ENCODE measurements at regions not wholly inside any gene's neighbourhood (a gene's known extent, or its start where the extent isn't known, plus 50 kb on each side); places are given as distances from the start of the nearest gene placed in this dataset.

DNA sequence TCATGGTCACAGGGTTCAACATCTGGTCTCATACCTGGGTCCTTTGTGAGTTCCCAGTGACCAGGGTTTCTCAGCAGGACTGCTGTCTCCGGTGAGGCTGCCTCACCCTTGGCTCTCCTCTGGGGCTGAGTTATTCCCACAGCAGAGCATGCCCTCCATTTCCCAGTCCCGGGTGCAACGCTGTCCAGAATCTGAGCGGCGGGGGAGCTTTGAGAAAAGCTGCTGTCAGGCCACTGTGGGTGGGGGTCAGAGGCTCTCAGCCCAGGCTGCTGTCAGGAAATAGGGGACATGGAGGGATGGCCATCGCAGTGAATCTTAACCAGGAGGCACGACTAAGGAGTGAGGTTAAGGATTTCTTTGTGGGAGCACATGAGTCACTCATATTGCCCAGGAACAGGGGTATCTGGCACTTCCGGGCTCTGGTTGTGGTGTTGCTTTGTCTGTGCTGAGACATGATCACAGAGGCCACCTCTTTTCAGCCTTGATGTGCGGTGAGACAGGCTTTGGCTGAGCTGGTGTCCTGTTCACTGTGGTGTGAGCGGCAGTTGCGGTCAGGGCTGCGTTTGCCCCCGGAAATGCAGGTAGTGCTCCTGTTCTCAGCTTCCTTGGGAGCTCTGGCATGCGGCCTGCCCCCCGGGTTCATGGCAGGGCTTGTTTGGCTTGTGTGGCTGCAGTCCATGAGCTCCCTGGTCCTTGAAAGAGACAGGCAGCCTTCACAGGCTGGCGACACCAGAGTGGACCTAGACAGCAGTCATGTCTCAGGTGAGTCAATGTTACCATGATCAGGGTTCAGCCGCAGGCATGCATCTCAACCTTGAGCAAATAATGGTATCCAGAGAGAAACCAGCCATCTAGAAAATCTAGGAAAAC is 310.7 kb upstream of the MYT1L start:
- no peak for TF ChIP-seq POLR2A (IDR thresholded peaks at IDR 0.05)
- TF ChIP-seq, protein P1, sequence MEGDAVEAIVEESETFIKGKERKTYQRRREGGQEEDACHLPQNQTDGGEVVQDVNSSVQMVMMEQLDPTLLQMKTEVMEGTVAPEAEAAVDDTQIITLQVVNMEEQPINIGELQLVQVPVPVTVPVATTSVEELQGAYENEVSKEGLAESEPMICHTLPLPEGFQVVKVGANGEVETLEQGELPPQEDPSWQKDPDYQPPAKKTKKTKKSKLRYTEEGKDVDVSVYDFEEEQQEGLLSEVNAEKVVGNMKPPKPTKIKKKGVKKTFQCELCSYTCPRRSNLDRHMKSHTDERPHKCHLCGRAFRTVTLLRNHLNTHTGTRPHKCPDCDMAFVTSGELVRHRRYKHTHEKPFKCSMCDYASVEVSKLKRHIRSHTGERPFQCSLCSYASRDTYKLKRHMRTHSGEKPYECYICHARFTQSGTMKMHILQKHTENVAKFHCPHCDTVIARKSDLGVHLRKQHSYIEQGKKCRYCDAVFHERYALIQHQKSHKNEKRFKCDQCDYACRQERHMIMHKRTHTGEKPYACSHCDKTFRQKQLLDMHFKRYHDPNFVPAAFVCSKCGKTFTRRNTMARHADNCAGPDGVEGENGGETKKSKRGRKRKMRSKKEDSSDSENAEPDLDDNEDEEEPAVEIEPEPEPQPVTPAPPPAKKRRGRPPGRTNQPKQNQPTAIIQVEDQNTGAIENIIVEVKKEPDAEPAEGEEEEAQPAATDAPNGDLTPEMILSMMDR (IDR thresholded peaks at IDR 0.05 in 4 of 5, conservative IDR thresholded peaks at IDR 0.05 in 1 of 5) = no peak
- DNase-seq = no peak
- in situ Hi-C loops (cut with MboI; ENCODE audit: low sequenced_read_pairs in 4 of 4) (no loop called here), intact Hi-C loops (cut with DNase I; ENCODE audit: low total_unique reads) (no loop called here)
- no peak overlapping the region for H3K4me3 ChIP-seq
- H3K4me1 ChIP-seq = no peaks in the 10 kb centered on the region
- ATAC-seq = no peak
- H3K27me3 ChIP-seq = no peaks in the 10 kb centered on the region
- no peaks in the 10 kb centered on the region for H3K9me3 ChIP-seq
- no peak overlapping the region for H3K27ac ChIP-seq
- H3K36me3 ChIP-seq = no peaks in the 10 kb centered on the region

DNA sequence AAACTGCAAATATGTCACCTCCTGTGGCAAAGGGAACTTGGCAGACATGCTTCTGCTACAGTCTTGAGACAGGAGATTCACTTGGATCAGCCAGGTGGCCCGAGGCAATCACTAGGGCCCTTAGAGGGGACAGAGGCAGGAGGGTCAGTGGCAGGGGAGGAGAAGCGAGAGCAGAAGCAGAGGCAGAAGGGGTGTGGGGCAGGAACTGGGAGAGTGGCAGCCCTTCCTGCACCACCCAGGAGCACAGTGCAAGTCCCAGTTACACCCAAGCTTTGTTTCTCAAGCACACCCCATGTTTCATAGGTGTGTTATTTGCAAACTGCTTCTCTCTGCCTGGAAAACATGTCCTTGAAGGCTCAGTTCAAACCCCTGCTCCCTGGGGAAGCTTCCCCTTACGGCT is 309.7 kb upstream of the MYT1L start:
- Histone ChIP-seq H3K4me1 (no peaks in the 10 kb centered on the region), H3K27me3 (no peaks in the 10 kb centered on the region), H3K4me3 (no peak overlapping the region), H3K27ac (no peak overlapping the region), H3K36me3 (no peaks in the 10 kb centered on the region), H3K9me3 (no peaks in the 10 kb centered on the region)
- TF ChIP-seq, protein P1 (IDR thresholded peaks at IDR 0.05 in 4 of 5, conservative IDR thresholded peaks at IDR 0.05 in 1 of 5) = no peak
- DNase-seq (no peak), ATAC-seq (no peak)
- intact Hi-C loops (cut with DNase I; ENCODE audit: low total_unique reads) (no loop called here), in situ Hi-C loops (cut with MboI; ENCODE audit: low sequenced_read_pairs in 4 of 4) (no loop called here)

DNA sequence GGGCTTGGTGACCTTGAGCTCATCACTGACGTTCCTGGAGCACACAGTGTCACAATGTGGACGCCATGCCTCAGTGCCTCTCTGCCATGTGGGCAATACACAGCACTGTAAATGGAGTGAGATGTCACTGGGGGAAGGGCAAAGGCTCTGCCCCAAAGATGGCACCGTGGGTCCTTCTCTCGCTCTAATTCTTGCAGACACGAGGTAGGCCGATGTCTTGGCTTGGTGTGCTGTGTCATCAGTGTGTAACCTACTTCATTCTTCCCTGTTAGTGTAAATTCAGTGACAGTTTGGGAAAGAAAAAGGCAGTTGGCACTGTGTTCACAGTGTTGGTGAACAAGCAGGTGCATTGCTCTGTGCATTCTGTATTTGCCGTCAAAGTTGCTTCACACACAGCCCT is 309.3 kb upstream of the MYT1L start:
- in situ Hi-C loops (cut with MboI; ENCODE audit: low sequenced_read_pairs in 4 of 4) (no loop called here), intact Hi-C loops (cut with DNase I; ENCODE audit: low total_unique reads) (no loop called here)
- Histone ChIP-seq H3K27ac (no peak overlapping the region), H3K36me3 (no peaks in the 10 kb centered on the region), H3K9me3 (no peaks in the 10 kb centered on the region), H3K4me3 (no peak overlapping the region), H3K27me3 (no peaks in the 10 kb centered on the region), H3K4me1 (no peaks in the 10 kb centered on the region)
- TF ChIP-seq POLR2A (IDR thresholded peaks at IDR 0.05) = no peak
- TF ChIP-seq, protein P1 (IDR thresholded peaks at IDR 0.05 in 4 of 5, conservative IDR thresholded peaks at IDR 0.05 in 1 of 5) = no peak
- DNase-seq = no peak
- no peak for ATAC-seq

DNA sequence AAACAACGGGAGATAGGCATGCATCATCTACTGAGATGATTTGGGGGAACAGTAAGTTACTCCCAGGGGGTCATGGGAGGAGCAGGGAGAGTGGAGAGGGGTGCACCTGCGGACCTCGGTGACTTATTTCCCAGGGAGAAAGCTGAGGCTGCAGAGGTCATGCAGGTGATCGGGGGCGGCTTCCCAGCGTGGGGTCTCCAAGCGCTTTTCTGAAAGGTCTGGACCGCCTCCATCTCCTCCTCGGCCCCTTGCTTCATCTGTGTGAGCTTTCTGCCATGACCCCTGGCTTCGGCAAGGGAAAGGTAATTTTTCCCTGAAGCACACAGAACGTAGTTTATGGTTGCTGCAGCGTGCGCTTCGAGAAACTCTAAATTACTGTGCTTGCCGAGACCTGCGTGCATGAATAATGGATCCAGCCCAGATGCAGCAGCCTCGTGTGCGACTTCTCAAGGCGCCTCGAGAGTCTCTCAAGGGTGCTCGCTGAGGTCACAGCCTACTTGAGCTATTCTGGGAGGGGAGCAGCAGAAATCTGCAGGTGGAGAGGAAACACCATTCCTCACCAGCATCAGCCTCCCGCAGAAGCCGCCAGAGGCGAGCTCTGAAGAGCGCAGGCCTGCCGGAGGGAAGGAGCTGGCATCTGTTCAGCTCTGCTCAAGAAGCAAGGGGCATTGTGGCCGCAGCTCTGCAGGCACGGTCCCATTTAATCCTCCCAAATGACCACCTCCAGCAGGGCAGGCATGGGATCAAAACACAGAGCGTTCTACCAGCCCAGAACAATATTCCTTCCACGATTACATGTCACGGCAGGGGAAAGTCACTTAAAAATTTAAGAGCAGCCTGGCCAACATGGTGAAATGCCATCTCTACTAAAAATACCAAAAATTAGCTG is 308.4 kb upstream of the MYT1L start:
- no peaks in the 10 kb centered on the region for H3K36me3 ChIP-seq
- H3K9me3 ChIP-seq = no peaks in the 10 kb centered on the region
- no peak overlapping the region for H3K27ac ChIP-seq
- no peak overlapping the region for H3K4me3 ChIP-seq
- DNase-seq = no peak
- intact Hi-C loops (cut with DNase I; ENCODE audit: low total_unique reads) = no loop called here
- in situ Hi-C loops (cut with MboI; ENCODE audit: low sequenced_read_pairs in 4 of 4) = no loop called here
- TF ChIP-seq POLR2A (IDR thresholded peaks at IDR 0.05) = no peak
- TF ChIP-seq, protein P1 (IDR thresholded peaks at IDR 0.05 in 4 of 5, conservative IDR thresholded peaks at IDR 0.05 in 1 of 5) = no peak
- H3K27me3 ChIP-seq = no peaks in the 10 kb centered on the region
- ATAC-seq = no peak
- no peaks in the 10 kb centered on the region for H3K4me1 ChIP-seq

Data from gastrocnemius medialis (tissue), 4 donors.